ENCODE measurements at regions not wholly inside any gene's neighbourhood (a gene's known extent, or its start where the extent isn't known, plus 50 kb on each side); places are given as distances from the start of the nearest gene placed in this dataset.

GRCh38 chr15:31434588-31435260, 108.1 kb downstream of the KLF13 start:
- Histone ChIP-seq H3K27ac (ENCODE audit: extremely low read depth, low read depth, low read length) (no peak overlapping the region), H3K4me3 (ENCODE audit: low read depth, low read length) (no peak overlapping the region)

More at GRCh38 chr15:31434588-31435260, 108.1 kb downstream of the KLF13 start:
- ChIA-PET POLR2A (no interaction called here), CTCF (interaction anchor here (0.5 to 2.4 kb wide), 15 partner anchors 12 to 306 kb away, joined by 3 to 9 read pairs (median 3); no protein-coding TSS in a partner anchor)
- Histone ChIP-seq H3K36me3 (ENCODE audit: control insufficient read depth in 2 of 2, insufficient read depth in 1 of 2, low read length in 2 of 2) (no peaks in the 10 kb centered on the region), H3K4me1 (ENCODE audit: control insufficient read depth, insufficient read depth, low read length) (no peaks in the 10 kb centered on the region), H3K9me3 (ENCODE audit: control insufficient read depth, insufficient read depth, low read depth, low read length) (no peaks in the 10 kb centered on the region)
- TF ChIP-seq ZNF335 (tag by site-specific recombination; conservative IDR thresholded peaks at IDR 0.05) (no peak), ZNF274 (IDR thresholded peaks at IDR 0.05; ENCODE audit: low read length) (no peak), ZNF274 (tag by site-specific recombination; IDR thresholded peaks at IDR 0.05; ENCODE audit: borderline replicate concordance) (no peak), ZBTB11 (tag by site-specific recombination; conservative IDR thresholded peaks at IDR 0.05; ENCODE audit: low read depth) (no peak), ZFP41 (tag by site-specific recombination; IDR thresholded peaks at IDR 0.05; ENCODE audit: borderline replicate concordance) (no peak), ZNF610 (tag by site-specific recombination; IDR thresholded peaks at IDR 0.05; ENCODE audit: borderline replicate concordance) (no peak), PRDM4 (tag by site-specific recombination; IDR thresholded peaks at IDR 0.05) (no peak), ZNF558 (tag by site-specific recombination; IDR thresholded peaks at IDR 0.05) (no peak), ZNF391 (tag by site-specific recombination; IDR thresholded peaks at IDR 0.05; ENCODE audit: borderline replicate concordance, low read depth) (no peak), ZNF37A (tag by site-specific recombination; IDR thresholded peaks at IDR 0.05) (no peak), ATF2 (tag by site-specific recombination; IDR thresholded peaks at IDR 0.05; ENCODE audit: low read depth) (no peak), INSM2 (tag by site-specific recombination; IDR thresholded peaks at IDR 0.05) (no peak)

All from HEK293 (cell line).